Activated CD4-positive, alpha-beta T cell treated with anti-CD3 and anti-CD28 coated beads, Interleukin-2, amount 50 U/mL, for 24 hours (primary cell): ENCODE measurements at regions not wholly inside any gene's neighbourhood (a gene's known extent, or its start where the extent isn't known, plus 50 kb on each side); places are given as distances from the start of the nearest gene placed in this dataset.
"Not testable (repeated sequence)": the region's sequence is repeated elsewhere in the genome, so short reads cannot be mapped to it uniquely, and the experiment has no call there.

Source experiments
- DNase-seq, 2 donors: peaks; one replicate each; pipeline ENCODE4 v3.0.0-alpha.2; 2020; ENCODE audit warnings: low read depth in 1 of 2, low spot score in 1 of 2

DNA sequence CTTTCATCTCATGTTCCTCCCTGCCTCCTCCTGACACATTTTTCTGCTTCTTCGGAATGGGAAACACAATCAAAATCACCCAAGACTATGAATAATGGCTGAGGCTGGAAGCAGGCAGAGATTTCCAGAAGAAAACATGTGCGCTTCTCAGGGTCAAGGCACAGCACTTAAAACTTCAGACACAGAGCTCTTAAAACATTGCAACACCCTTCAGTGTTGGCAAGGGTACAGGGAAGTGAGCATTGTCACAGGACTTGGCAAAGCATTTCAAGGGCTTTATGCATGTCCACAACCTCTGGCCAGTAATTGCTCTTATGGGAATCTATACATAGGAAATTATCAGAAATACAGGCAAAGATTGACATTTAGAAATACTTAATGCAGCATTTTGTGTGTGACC lies 477.6 kb upstream of the KLHL29 start:
- DNase-seq, result no peak

- no peak for DNase-seq
Observed at GRCh38 chr2:22912398-22912797, 472.6 kb upstream of the KLHL29 start.

DNA sequence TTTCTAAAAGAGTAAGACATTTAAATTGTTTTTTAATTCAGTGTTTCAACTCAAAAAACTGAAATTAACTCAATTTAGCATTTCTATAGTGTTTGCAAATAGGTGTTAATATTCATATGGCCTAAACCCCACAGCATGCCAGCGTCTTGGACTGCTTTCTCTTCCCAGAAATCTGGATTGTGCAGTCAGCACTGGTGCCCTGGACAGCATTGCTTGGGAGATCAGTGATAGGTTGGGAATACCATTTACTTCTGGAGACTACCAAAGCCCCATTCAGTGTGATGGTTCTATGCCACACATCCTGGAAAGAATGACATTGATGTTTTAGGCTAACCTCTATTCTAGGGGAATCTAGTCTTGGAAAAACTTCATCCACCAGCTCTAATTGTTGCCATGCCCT lies 455.0 kb upstream of the KLHL29 start:
- DNase-seq, result no peak

DNA sequence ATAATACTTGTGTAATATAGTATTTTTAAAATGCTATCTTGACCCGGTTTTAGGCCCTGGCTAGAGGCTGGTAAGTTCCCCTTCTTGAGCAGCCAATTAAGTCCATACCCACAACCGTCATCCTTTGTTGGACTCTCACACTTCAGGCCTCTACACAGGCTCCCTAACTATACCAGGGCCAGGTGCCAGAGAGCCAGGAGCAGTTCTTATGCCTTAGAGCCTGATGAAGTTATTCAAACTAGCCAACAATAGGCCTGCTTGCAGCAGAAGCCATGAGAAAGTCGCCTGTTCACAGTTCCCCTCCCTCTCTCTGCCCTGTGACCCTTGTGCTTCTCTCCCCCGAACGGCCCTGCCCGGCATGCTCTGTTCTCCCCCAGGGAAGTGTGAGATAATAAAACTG lies 454.2 kb upstream of the KLHL29 start:
- DNase-seq, result no peak

GRCh38 chr2:22932288-22932687 lies 452.7 kb upstream of the KLHL29 start:
- DNase-seq, result no peak

GRCh38 chr2:22934747-22935146 lies 450.2 kb upstream of the KLHL29 start:
- DNase-seq, result no peak

- DNase-seq, result no peak
Observed at GRCh38 chr2:22942441-22942840, 442.5 kb upstream of the KLHL29 start.

DNA sequence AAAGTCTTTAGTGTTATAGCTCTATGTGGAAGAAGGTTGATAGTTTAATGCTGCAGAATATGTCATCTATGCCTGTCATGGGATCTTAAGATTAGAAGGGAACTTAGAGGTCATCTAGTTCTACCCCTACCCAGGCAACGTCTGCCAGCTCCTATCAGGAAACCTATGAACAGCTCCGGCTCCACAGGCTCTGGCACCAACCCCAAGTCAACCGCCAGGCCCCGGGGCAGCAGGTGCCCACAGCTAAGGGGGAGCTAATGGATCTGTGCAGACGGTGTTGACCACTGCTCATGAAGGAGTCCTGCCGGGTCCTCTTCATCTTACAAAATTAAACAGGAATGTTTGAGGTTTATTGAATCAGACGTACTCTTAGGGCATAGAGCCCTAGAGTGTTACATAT lies 440.8 kb upstream of the KLHL29 start:
- DNase-seq, result no peak

GRCh38 chr2:22946553-22946952 lies 438.4 kb upstream of the KLHL29 start:
- no peak for DNase-seq

GRCh38 chr2:22947741-22948140 lies 437.2 kb upstream of the KLHL29 start:
- no peak for DNase-seq

GRCh38 chr2:22950431-22950830 lies 434.5 kb upstream of the KLHL29 start:
- DNase-seq, result no peak

DNA sequence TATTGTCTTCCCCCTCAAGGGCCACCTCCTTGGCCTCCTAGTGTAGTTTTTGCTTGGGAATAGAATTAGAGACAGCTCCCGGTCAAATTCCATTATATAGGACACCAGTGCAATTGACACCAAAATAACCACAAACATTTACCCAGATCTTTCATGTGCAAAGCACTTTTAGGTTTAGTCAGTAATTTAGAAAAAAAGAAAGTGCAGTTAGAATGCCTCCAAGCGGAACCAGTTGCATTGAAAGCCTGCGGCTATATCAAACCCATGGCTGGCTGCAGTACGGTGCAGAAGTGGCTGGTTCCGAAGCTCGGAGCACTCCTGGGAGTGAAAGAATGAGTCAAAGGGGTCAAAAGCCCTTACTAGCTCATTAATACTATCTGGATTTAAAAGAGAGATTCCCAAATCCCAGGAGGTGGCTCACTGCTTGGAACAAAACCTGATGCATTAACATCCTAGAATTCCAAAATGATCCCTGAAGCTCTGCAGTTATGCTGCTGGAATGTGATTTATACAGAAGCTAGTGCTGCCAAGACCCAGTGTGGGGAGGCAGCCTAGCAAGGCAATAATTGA lies 432.2 kb upstream of the KLHL29 start:
- no peak for DNase-seq

GRCh38 chr2:22957446-22957845 lies 427.5 kb upstream of the KLHL29 start:
- DNase-seq, result no peak

DNA sequence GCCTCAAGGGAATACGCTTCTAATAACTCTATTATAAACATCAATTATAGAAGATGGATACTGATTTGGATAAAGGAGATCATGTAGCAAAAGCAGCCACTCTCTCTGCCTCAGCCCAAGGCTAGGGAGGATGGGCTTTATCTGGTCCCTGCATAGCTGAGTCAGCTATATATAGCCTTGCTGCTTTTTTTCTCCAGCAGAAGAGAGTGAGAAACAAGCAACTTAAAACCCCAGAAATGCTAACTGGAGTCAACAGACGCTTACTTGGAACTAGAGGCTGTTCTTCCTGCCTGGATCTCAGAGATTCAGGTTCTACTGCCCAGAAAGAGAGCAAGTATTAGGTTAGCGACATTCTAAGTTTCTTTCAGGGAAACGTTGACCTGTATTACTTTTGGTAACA lies 426.7 kb upstream of the KLHL29 start:
- no peak for DNase-seq

DNA sequence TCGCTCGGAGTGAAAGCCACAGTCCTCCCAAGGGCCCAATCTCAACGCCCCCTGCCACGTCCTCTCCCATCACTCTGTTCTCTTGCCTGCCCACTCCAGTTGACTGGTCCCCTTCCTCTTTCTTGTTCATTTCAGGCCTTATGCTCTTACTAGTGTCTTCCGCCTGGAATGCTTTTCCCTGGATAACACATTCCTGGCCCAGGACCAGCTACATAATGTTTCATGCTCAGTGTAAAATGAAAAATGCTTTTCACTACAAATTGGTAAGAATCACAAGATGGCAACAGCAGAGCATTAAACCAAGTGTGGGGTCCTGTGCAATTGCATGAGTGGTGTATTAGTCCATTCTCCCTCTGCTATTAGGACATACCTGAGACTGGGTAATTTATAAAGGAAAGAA lies 417.2 kb upstream of the KLHL29 start:
- DNase-seq, result no peak

GRCh38 chr2:22970284-22970975 lies 414.5 kb upstream of the KLHL29 start:
- DNase-seq, result no peak

DNA sequence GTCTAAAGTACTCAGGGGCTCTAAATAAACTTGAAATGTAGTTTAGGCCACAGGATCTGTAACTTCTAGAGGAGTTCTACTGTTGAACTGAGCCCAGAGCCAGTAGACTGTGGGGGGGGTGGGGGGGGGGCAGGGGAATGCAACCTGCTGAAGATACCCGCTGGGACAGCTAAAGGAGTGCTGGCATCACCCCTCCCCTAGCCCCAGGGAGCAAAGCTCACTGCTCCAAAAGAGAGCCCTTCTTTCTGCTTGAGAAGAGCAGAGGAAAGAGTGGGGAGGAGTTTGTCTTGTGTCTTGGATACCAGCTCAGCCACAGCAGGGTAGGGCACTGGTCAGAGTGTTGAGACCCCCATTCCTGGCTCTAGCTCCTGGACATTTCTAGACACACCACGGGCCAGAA lies 414.0 kb upstream of the KLHL29 start:
- DNase-seq, result no peak

GRCh38 chr2:22981785-22982184 lies 403.2 kb upstream of the KLHL29 start:
- DNase-seq, result no peak

- not testable (repeated sequence) for DNase-seq
Observed at GRCh38 chr2:22984152-22984551, 400.8 kb upstream of the KLHL29 start.

DNA sequence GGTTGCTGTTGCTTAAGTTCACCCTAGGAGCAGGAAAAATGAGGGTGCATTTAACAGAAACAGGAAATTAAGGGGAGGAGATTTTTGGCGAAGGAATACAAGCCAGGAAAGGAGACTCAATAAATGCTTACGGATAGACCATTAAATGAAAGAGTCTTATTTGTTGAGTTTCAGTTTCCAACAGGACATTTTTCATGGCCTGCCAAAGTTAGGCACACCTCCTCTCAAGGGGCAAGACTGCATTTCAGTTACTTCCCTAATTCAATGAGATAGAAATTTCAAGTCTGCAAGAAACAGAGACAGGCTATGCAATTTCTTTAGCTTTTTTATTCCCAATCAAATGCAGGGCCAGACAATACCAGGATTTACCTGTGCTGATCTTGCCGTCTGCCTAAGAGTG lies 394.7 kb upstream of the KLHL29 start:
- DNase-seq, result no peak

DNA sequence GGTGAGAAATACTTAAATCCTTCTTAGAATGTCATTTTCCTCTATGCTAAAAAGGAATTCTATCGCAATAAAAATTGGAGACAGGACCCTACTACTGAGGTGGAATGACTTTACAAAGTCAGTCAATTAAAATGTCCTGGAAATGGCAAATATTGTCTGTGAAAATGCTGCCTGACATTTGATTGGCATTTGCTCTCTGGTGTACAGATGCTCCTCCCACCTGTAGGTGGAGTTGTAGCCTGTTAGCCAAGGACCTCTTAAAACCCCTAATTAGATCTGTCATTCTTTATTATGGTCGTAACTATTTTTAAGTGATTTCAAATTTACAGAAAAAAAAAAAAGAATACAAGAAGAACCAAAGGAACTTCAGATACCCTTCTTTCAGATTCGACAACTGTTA lies 393.1 kb upstream of the KLHL29 start:
- DNase-seq, result no peak

- no peak for DNase-seq
Observed at GRCh38 chr2:22992441-22992840, 392.5 kb upstream of the KLHL29 start.

GRCh38 chr2:22993250-22993649 lies 391.7 kb upstream of the KLHL29 start:
- no peak for DNase-seq
